Epithelial cell of proximal tubule (primary cell): ENCODE measurements at regions not wholly inside any gene's neighbourhood (a gene's known extent, or its start where the extent isn't known, plus 50 kb on each side); places are given as distances from the start of the nearest gene placed in this dataset.

ENCODE experiments used
- DNase-seq: peaks from one replicate; pipeline ENCODE4 v3.0.0-alpha.2; 2011; ENCODE audit warnings: low read depth
- H3K4me3 ChIP-seq: 2 replicates; pipeline ENCODE4 v1.5.1; 2011; ENCODE audit warnings: low read depth, mild to moderate bottlenecking, low read length
- CTCF ChIP-seq: conservative IDR thresholded peaks from 2 replicates; pipeline ENCODE4 v1.5.1; 2012; ENCODE audit warnings: low read depth, mild to moderate bottlenecking, low read length

DNA sequence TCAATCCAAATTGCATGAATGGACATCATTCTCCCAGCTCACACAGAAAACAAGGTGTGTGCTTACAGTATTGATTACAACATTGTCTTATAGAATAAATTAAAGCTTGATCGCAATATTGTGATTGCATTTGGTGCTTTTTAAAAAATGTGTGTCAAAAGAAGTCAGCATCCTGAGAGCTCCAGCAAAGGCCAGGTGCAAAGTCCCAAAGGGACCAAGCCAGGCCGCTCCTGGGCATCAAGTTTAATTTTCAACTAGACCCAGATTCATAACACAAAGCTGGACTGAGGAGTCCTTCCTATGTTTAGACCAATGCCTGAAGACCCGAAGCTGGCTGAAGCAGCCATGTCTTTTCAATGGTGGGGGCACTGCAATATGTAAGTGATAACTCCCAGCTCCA lies 295.6 kb downstream of the IRX2 start:
- no peak overlapping the region for H3K4me3 ChIP-seq
- no peak for TF ChIP-seq CTCF
- DNase-seq: no peak

DNA sequence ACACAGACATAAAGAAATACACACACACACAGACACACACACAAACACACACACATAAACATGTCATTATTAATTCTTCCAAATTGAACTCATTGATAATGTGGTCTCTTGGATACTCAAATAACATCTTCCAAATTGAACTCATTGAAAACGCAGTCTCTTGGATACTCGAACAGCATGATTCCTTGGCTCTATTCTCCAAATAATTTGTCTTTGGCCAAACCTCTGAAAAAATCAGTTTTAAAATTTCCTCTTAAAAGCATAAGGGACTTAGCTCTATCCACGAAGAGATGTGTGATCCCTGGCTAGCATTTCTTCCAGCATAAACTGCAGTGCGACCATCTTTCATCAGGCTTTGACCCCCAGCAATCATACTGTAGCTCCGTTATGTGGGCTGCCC lies 296.6 kb downstream of the IRX2 start:
- TF ChIP-seq CTCF: no peak
- no peak for DNase-seq
- no peak overlapping the region for H3K4me3 ChIP-seq

DNA sequence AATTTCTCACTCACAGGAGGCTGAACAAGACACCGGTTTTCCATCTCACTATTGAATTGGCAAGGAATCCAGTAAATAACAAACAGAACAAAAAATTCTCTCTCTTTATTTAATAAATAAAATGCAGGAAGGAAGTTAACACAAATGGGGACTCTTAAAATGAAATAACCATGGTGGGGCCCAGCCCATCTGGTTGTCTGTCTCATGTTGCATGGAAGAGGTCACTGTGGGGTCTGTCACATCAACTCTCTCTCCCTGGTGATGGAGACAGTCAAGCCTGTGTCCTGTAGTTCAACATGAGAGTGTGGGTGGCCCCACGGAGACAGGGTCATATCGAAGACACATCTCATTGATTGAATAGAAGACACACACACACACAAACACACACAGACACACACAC lies 297.7 kb downstream of the IRX2 start:
- H3K4me3 ChIP-seq: no peak overlapping the region
- no peak for TF ChIP-seq CTCF
- DNase-seq: no peak

GRCh38 chr5:2451100-2451499 lies 300.4 kb downstream of the IRX2 start:
- DNase-seq: no peak
- H3K4me3 ChIP-seq: no peak overlapping the region
- TF ChIP-seq CTCF: no peak

DNA sequence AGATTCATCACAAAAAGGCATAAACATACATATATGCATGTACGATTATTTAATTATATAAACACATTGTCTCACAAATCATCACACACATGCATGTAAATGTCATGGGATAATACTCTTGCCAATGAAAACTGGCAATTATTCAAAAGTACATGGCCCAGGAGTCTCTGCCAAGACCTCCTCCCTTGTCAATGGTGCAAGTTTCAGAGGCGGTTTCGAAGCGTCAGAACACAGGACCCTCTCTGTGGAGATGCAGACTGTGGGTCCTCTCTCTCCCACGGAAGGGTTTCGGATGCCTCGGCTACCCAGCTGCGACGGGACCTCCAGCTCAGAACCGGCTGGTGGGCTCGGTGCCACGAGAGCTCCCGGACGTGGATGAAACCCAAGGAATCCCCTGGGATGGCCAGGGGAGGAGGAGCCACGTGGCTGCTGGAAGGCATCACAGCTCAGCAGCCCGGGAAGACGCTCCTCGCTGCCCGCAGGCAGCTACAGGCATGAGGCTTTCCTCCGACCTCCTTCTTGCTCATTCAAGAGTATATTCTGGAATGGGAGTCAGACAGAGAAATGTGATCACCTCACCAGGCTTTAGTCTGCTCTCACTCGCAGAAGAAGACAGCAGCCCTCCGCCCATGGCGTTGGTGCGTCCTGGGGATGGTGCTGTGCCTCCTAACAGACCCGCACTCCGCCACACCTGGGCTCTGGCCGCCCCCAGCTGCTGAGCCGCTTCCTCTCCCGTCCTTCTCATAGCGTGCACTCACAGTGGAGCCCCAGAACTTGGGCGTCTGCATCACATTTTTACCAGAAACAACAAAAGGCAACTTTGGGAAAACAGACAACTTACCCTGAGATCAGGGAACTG lies 308.8 kb downstream of the IRX2 start:
- H3K4me3 ChIP-seq: no peak overlapping the region
- no peak for TF ChIP-seq CTCF
- no peak for DNase-seq

DNA sequence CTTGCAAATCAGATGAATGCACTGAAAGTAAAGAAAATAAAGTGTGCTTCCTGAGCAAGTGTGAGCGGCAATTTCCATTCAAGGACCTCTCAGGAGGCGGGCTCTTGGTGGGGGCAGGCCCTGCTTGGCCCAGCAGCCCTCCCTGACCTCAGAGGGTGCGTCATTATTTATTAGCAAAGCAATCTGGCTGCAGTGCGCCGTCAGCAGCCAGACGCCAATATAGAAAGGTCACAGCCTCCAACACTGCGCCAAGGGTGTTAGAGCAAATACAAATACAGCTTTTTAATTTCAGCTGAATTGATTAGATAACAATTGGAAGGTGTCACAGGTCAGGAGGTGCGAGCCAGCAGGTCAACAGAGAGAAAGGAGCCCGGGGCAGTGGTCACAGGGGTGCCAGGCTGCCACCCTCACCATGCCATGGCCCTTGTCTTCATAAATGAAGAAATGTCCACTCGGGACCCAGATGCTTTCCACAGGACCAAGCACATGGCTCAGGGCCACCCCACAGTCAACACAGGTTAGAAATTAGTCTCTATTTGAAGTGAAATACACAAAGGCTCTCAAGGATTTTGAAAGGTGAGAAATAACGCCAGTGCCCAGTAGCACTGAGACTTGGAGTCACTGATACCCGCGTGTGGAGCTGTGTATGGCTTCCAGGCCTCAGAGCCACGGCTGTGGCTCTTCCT lies 309.8 kb downstream of the IRX2 start:
- H3K4me3 ChIP-seq: no peak overlapping the region
- no peak for TF ChIP-seq CTCF
- DNase-seq: no peak
